Inferior parietal cortex (tissue), 1 donor: ENCODE measurements at regions not wholly inside any gene's neighbourhood (a gene's known extent, or its start where the extent isn't known, plus 50 kb on each side); places are given as distances from the start of the nearest gene placed in this dataset.

Experiments used
- DNase-seq: peaks from one replicate; pipeline ENCODE4 v3.0.0-alpha.2; 2016; ENCODE audit errors: extremely low spot score

DNA sequence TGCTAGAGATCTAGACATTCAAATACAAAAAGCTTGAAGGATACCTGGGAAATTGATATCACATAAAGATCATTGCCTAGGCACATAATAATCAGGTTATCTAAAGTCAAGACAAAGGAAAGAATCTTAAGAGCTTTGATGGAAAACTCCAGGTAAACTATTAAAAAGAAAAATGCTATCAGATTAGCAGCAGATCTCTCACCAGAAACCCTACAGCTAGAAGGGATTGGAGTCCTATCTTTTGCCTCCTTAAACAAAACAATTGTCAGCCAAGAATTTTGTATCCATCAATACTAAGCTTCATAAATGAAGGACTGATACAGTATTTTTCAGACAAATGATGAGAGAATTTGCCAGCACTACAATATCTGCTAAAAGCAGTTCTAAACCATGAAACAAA lies 682.4 kb upstream of the ATXN8OS start:
- no peak for DNase-seq

- DNase-seq = no peak
These were observed 683.8 kb upstream of the ATXN8OS start for GRCh38 chr13:69423844-69424243.

DNA sequence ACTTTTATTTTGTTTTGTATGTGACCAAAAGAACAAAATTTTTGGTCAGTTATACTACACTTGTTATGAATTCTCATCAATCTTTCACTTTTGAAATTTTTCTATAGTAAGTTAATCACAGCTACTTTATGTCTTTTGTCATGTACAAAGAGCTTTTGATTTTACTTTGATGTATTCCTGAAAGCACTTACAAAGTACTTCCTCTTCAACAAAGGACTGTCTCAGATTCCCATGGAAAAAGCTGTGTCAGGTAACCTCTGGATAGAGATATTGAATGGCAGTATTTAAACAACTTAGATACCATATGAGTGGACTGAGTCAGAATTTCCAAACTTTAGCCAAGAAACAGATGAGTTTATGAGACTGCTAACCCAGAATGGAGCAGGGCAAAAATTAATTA lies 689.3 kb upstream of the ATXN8OS start:
- DNase-seq = no peak

- no peak for DNase-seq
These were observed 696.9 kb upstream of the ATXN8OS start for GRCh38 chr13:69410761-69411160.

- DNase-seq = no peak
These were observed 715.9 kb upstream of the ATXN8OS start for GRCh38 chr13:69391756-69392155.

- DNase-seq = no peak
These were observed 717.7 kb upstream of the ATXN8OS start for GRCh38 chr13:69389899-69390298.

- DNase-seq = no peak
These were observed 733.7 kb upstream of the ATXN8OS start for GRCh38 chr13:69373747-69374425.

- DNase-seq = no peak
These were observed 744.3 kb upstream of the ATXN8OS start for GRCh38 chr13:69363360-69363759.

DNA sequence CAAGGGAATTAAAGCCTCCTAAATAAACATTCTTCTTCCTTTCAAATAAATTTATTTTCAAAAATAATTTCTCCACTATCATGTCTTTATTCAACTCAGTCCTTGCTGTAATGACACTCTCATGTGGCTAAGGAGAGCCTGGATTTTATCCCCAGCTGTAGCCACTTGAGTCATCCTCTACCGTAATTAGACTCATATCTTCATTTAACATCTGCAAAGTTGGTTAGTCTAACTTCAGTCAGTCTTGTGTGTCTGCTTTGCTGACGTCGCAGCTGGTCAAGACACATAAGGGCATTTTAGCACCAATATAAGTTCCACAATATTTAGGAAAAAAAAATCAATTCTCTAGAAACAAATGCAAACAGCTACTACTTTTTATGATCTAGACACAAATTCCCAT lies 776.4 kb upstream of the ATXN8OS start:
- DNase-seq = no peak

- no peak for DNase-seq
These were observed 783.3 kb upstream of the ATXN8OS start for GRCh38 chr13:69324090-69324886.

- DNase-seq = no peak
These were observed 788.0 kb upstream of the ATXN8OS start for GRCh38 chr13:69319656-69320055.

GRCh38 chr13:69315039-69315438 lies 792.6 kb upstream of the ATXN8OS start:
- no peak for DNase-seq

DNA sequence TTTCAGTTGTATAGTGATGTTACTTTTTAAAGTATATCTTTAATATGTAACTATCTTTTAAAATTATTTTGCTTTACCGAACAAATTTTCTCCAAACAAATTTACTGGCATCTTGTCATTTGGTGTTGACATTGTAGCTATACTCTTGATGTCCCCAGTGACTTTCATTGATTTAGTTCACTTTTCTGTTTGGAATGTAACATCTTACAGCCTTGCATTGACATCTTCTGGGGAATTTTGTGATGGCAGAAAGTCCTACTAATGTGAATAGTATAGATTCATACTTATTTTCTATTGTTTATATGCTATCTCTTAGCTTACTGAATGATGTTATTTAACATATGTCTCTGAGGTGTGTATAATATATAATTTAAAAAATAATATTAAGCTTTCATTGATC lies 800.9 kb upstream of the ATXN8OS start:
- no peak for DNase-seq

GRCh38 chr13:69300131-69300530 lies 807.5 kb upstream of the ATXN8OS start:
- DNase-seq = no peak

- DNase-seq = no peak
These were observed 811.5 kb upstream of the ATXN8OS start for GRCh38 chr13:69296130-69296529.

DNA sequence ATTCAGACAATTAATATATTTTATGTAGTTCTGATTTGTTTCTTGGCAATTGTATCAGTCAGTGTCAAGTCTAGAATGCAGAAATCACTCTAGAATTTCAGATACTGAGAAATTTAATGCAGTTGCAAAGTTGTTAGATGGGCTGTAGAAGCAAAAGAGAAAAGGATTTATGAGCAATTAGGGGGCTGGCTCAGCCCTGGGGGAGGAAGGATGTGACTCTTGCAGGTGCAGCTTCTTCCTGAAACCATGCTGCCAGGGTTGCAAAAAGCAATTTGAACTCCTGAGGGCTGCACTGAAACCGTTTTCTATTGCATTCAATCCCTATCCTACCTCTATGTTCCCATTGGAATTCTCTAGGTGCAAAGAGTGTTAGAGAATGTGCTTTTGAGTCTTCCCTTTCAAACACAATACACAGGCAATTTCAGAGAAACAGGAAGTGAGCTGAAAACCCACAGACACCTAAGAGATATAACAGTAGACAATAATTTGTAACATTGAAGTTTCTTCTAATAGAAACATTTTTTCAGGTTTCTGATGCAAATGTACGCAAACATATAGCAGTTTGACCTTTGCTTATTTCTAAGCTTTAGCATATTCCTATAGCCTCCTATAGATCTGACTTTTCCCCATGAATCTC lies 814.7 kb upstream of the ATXN8OS start:
- no peak for DNase-seq

DNA sequence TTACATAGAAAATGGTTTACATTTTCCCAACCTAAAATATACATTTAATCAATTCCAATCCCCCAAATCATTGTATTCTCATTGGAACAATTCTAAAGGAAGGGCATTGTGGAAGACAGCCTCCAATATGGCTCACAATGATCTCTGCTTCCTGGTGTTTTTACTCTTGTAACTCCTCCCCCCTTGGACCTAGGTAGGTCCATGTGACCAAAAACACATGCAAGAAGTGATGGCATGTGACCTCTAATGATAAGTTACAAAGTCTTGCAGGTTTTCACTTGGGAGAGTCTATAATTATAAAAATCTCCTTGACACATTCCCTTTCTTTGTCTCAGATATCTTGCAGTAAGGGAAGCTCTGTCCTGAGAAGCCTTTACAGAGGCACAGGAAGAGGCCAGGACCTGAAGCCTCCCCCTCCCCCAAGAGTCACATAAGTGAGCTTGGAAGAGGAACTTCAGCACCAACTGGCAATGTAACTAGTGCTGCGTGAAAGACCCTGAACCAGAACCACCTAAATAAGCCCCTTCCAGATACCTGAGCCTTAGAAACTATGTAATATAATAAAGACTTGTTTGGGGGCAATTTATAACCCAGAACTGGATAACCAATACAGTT lies 816.2 kb upstream of the ATXN8OS start:
- no peak for DNase-seq

DNA sequence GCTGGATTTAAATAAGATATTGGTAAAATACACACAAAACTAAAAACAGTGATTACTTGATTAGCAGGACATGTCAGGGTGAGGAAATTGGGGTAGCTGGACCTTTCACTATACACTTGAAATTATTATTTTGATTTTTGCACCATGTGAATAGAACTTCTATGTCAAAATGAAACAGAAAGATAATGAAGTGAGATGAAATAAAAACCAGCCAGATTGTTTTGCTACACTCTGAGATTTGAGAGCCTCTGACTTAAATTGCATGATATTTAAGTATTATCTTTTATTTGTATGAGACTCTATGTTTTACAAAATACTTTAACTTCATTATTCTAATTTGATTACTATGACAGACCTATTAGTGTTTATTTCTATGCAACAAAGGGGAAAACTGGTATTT lies 819.6 kb upstream of the ATXN8OS start:
- DNase-seq = no peak

GRCh38 chr13:69287050-69287698 lies 820.5 kb upstream of the ATXN8OS start:
- no peak for DNase-seq

GRCh38 chr13:69283837-69284236 lies 823.8 kb upstream of the ATXN8OS start:
- DNase-seq = no peak

DNA sequence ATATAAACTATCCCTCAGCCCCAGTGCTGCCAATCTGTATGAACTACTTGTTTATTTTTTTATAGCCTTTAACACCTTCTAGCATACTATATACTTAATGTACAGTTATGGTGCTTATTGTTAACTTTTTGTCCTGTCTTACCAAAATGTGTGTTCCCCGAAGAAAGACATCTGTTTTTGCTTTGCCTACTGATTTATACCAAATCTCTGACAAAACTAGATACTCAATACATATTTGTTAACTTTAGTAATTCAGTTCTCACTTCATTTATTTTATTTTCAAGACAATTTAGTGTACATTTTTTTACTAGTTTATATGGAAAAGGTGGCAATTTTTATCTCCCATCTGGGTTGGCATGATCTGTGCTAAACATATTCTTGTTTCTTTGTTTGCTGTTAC lies 824.3 kb upstream of the ATXN8OS start:
- DNase-seq = no peak

DNA sequence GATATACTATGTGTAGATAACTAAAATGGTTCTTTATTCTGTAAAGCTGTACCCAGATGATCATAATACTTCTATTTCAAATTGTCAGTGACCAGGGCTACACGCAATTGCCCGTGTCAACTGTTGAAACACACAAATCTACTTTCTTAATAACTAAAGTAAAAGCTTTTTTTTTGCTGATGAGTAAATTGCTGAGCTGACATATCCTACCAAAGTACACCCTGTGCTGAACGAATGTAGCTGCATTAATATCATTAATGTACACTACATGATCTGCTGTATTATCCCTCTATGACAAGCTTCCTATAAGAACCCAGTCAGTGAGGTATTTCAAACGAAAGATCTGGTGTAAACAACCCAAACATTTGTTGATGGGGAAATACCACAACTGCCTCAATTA lies 827.2 kb upstream of the ATXN8OS start:
- no peak for DNase-seq
